Mesenchymal stem cell (in vitro differentiated cells and primary cell): ENCODE measurements at regions not wholly inside any gene's neighbourhood (a gene's known extent, or its start where the extent isn't known, plus 50 kb on each side); places are given as distances from the start of the nearest gene placed in this dataset.

ENCODE experiments used
- DNase-seq: peaks from one replicate; pipeline ENCODE4 v3.0.0-alpha.2; 2013
- H2AFZ ChIP-seq: one replicate; pipeline ENCODE4 v1.6.1; 2013; ENCODE audit warnings: low read depth, mild to moderate bottlenecking, control low read depth, inconsistent platforms, low read length, moderate library complexity
- H2AK5ac ChIP-seq: 2 replicates; pipeline ENCODE4 v1.6.1; 2013; ENCODE audit warnings: low read length, moderate library complexity, mild to moderate bottlenecking, inconsistent platforms; ENCODE audit not compliant: severe bottlenecking
- H2BK120ac ChIP-seq: one replicate; pipeline ENCODE4 v1.6.1; 2013; ENCODE audit warnings: low read depth, mild to moderate bottlenecking, inconsistent platforms, low read length, moderate library complexity
- H2BK12ac ChIP-seq, 2 experiments: one replicate each; pipeline ENCODE4 v1.6.1; 2013; ENCODE audit warnings: inconsistent platforms in 2 of 2, low read length in 2 of 2, mild to moderate bottlenecking in 2 of 2, moderate library complexity in 2 of 2, control low read depth in 1 of 2
- H2BK15ac ChIP-seq: one replicate; pipeline ENCODE4 v1.6.1; 2013; ENCODE audit warnings: mild to moderate bottlenecking, low read depth, inconsistent platforms; ENCODE audit not compliant: poor library complexity, severe bottlenecking
- H2BK5ac ChIP-seq: 2 replicates; pipeline ENCODE4 v1.6.1; 2013; ENCODE audit warnings: low read depth, mild to moderate bottlenecking, low read length, control low read depth, inconsistent platforms; ENCODE audit not compliant: poor library complexity, severe bottlenecking
- H3K14ac ChIP-seq, 2 experiments: one replicate each; pipeline ENCODE4 v1.6.1; 2013; ENCODE audit warnings: inconsistent platforms in 2 of 2, low read length in 2 of 2, control low read depth in 1 of 2, mild to moderate bottlenecking in 1 of 2, moderate library complexity in 1 of 2
- H3K18ac ChIP-seq, 2 experiments: one replicate each; pipeline ENCODE4 v1.6.1; 2013; ENCODE audit warnings: inconsistent platforms in 2 of 2, low read length in 2 of 2, control low read depth in 1 of 2, low read depth in 1 of 2, mild to moderate bottlenecking in 1 of 2
- H3K23ac ChIP-seq, 2 experiments: one replicate each; pipeline ENCODE4 v1.6.1; 2013; ENCODE audit warnings: inconsistent platforms in 2 of 2, low read length in 2 of 2, mild to moderate bottlenecking in 2 of 2, moderate library complexity in 2 of 2, control low read depth in 1 of 2
- H3K27ac ChIP-seq: 2 replicates; pipeline ENCODE4 v1.5.1; 2013; ENCODE audit warnings: mild to moderate bottlenecking, moderate library complexity, low read length, control low read depth, inconsistent platforms; ENCODE audit not compliant: poor library complexity, severe bottlenecking
- H3K27me3 ChIP-seq, 2 experiments: 2 replicates each; pipeline versions ENCODE4 v1.6.1 to v1.7.0; 2013; ENCODE audit warnings: low read length in 2 of 2, mild to moderate bottlenecking in 2 of 2, moderate library complexity in 2 of 2, control low read depth in 1 of 2, inconsistent platforms in 1 of 2; ENCODE audit not compliant: control insufficient read depth in 1 of 2, insufficient read depth in 1 of 2
- H3K36me3 ChIP-seq, 2 experiments: 2 replicates each; pipeline versions ENCODE4 v1.6.1 to v1.7.0; 2013; ENCODE audit warnings: low read length in 2 of 2, control low read depth in 1 of 2, inconsistent platforms in 1 of 2, low read depth in 1 of 2, mild to moderate bottlenecking in 1 of 2; ENCODE audit not compliant: insufficient read depth in 2 of 2, control insufficient read depth in 1 of 2
- H3K4ac ChIP-seq, 2 experiments: one replicate each; pipeline ENCODE4 v1.6.1; 2013; ENCODE audit warnings: inconsistent platforms in 2 of 2, low read length in 2 of 2, mild to moderate bottlenecking in 2 of 2, moderate library complexity in 2 of 2, control low read depth in 1 of 2, low read depth in 1 of 2
- H3K4me1 ChIP-seq: 2 replicates; pipeline ENCODE4 v1.6.1; 2013; ENCODE audit warnings: low read depth, low read length, control low read depth; ENCODE audit not compliant: control insufficient read depth, insufficient read depth
- H3K4me2 ChIP-seq: 2 replicates; pipeline ENCODE4 v1.6.1; 2013; ENCODE audit warnings: low read length, mild to moderate bottlenecking, inconsistent platforms; ENCODE audit not compliant: poor library complexity, severe bottlenecking
- H3K4me3 ChIP-seq, 2 experiments: 2 replicates each; pipeline versions ENCODE4 v1.5.1 to v1.7.0; 2013; ENCODE audit warnings: low read length in 2 of 2, mild to moderate bottlenecking in 2 of 2, control low read depth in 1 of 2, low read depth in 1 of 2; ENCODE audit not compliant: insufficient read depth in 1 of 2
- H3K79me1 ChIP-seq: replicated peaks from 2 replicates; pipeline ENCODE4 v1.6.1; 2013; ENCODE audit warnings: mild to moderate bottlenecking, control low read depth, low read length, inconsistent platforms; ENCODE audit not compliant: poor library complexity, severe bottlenecking
- H3K9ac ChIP-seq: 2 replicates; pipeline ENCODE4 v1.7.0; 2013; ENCODE audit warnings: mild to moderate bottlenecking, low read length, moderate library complexity
- H3K9me3 ChIP-seq: 2 replicates; pipeline ENCODE4 v1.7.0; 2013; ENCODE audit warnings: mild to moderate bottlenecking, low read length; ENCODE audit not compliant: control insufficient read depth
- H4K8ac ChIP-seq: one replicate; pipeline ENCODE4 v1.6.1; 2013; ENCODE audit warnings: inconsistent platforms, mild to moderate bottlenecking, low read length, moderate library complexity
- H4K91ac ChIP-seq: one replicate; pipeline ENCODE4 v1.6.1; 2013; ENCODE audit warnings: mild to moderate bottlenecking, low read length, inconsistent platforms
- WGBS: methylation state at CpG from one replicate; pipeline ENCODE4 v1.1.7; 2013; ENCODE audit warnings: mixed read lengths; 5-methylcytosine and 5-hydroxymethylcytosine counted together

- Histone ChIP-seq H2BK120ac (no peak overlapping the region), H4K8ac (no peak overlapping the region)
Measured at GRCh38 chr4:148563684-148564083, 121.5 kb upstream of the NR3C2 start.

GRCh38 chr4:148561467-148561866 is 119.3 kb upstream of the NR3C2 start:
- H3K9ac ChIP-seq, result no peak overlapping the region
- H3K4me1 ChIP-seq, result no peaks in the 10 kb centered on the region
- WGBS, result no CpG with 5 or more reads among the region's 1 CpG
- no peak overlapping the region for H4K8ac ChIP-seq
- H3K23ac ChIP-seq, result no peak overlapping the region
- peaks cover 3% of the 10 kb centered on the region for H3K9me3 ChIP-seq
- DNase-seq, result no peak
- no peak overlapping the region for H3K18ac ChIP-seq
- H2BK15ac ChIP-seq, result no peak overlapping the region
- H2AFZ ChIP-seq, result no peak overlapping the region
- H3K27me3 ChIP-seq, result no peaks in the 10 kb centered on the region
- H3K36me3 ChIP-seq, result no peaks in the 10 kb centered on the region
- no peaks in the 10 kb centered on the region for H3K79me1 ChIP-seq
- no peak overlapping the region for H3K4me3 ChIP-seq
- no peak overlapping the region for H2BK5ac ChIP-seq
- no peak overlapping the region for H3K27ac ChIP-seq
- no peak overlapping the region for H2AK5ac ChIP-seq
- H4K91ac ChIP-seq, result no peak overlapping the region
- H3K4ac ChIP-seq, result no peak overlapping the region
- H2BK12ac ChIP-seq, result no peak overlapping the region
- H3K14ac ChIP-seq, result no peak overlapping the region
- H2BK120ac ChIP-seq, result no peak overlapping the region
- H3K4me2 ChIP-seq, result no peak overlapping the region

More at GRCh38 chr4:148563684-148564083, 121.5 kb upstream of the NR3C2 start:
- Histone ChIP-seq H3K27ac (no peak overlapping the region), H2BK15ac (no peak overlapping the region), H3K36me3 (no peaks in the 10 kb centered on the region), H3K4me2 (no peak overlapping the region), H3K14ac (no peak overlapping the region), H2BK5ac (no peak overlapping the region), H4K91ac (no peak overlapping the region), H3K4ac (no peak overlapping the region), H2BK12ac (no peak overlapping the region), H3K23ac (no peak overlapping the region), H3K79me1 (no peaks in the 10 kb centered on the region), H2AFZ (no peak overlapping the region), H2AK5ac (no peak overlapping the region), H3K9me3 (peaks cover 3% of the 10 kb centered on the region), H3K4me3 (no peak overlapping the region), H3K9ac (no peak overlapping the region), H3K27me3 (no peaks in the 10 kb centered on the region), H3K18ac (no peak overlapping the region), H3K4me1 (no peaks in the 10 kb centered on the region)
- DNase-seq, result no peak
- WGBS, result 80% methylated on average over 1 of the region's 3 CpGs

- Histone ChIP-seq H3K4me3 (no peak overlapping the region), H3K4me1 (no peaks in the 10 kb centered on the region), H2AK5ac (no peak overlapping the region), H3K4ac (no peak overlapping the region), H3K18ac (no peak overlapping the region), H3K79me1 (no peaks in the 10 kb centered on the region), H2BK120ac (no peak overlapping the region), H2AFZ (no peak overlapping the region), H3K9me3 (no peaks in the 10 kb centered on the region), H3K27ac (no peak overlapping the region), H2BK5ac (no peak overlapping the region), H3K14ac (no peak overlapping the region), H2BK12ac (no peak overlapping the region), H3K9ac (no peak overlapping the region), H4K91ac (no peak overlapping the region), H3K27me3 (no peaks in the 10 kb centered on the region), H3K23ac (no peak overlapping the region), H3K36me3 (no peaks in the 10 kb centered on the region), H3K4me2 (no peak overlapping the region), H2BK15ac (no peak overlapping the region), H4K8ac (no peak overlapping the region)
- 58% methylated on average over 2 of the region's 3 CpGs for WGBS
- no peak for DNase-seq
Measured at GRCh38 chr4:148557793-148558192, 115.6 kb upstream of the NR3C2 start.

- H3K27me3 ChIP-seq, result no peaks in the 10 kb centered on the region
- H2BK120ac ChIP-seq, result no peak overlapping the region
- H2BK15ac ChIP-seq, result no peak overlapping the region
- H2BK12ac ChIP-seq, result no peak overlapping the region
- no peak overlapping the region for H4K91ac ChIP-seq
- no peak overlapping the region for H3K9ac ChIP-seq
- H3K36me3 ChIP-seq, result no peaks in the 10 kb centered on the region
- no peak overlapping the region for H3K4me3 ChIP-seq
- no peaks in the 10 kb centered on the region for H3K9me3 ChIP-seq
- H3K4ac ChIP-seq, result no peak overlapping the region
- no peak overlapping the region for H3K18ac ChIP-seq
- H2BK5ac ChIP-seq, result no peak overlapping the region
- no peaks in the 10 kb centered on the region for H3K4me1 ChIP-seq
- H3K27ac ChIP-seq, result no peak overlapping the region
- H3K79me1 ChIP-seq, result no peaks in the 10 kb centered on the region
- no peak overlapping the region for H3K4me2 ChIP-seq
- no peak overlapping the region for H2AFZ ChIP-seq
- no peak overlapping the region for H3K14ac ChIP-seq
- WGBS, result 73% methylated on average over 1 of the region's 1 CpG
- DNase-seq, result no peak
- H4K8ac ChIP-seq, result no peak overlapping the region
- no peak overlapping the region for H3K23ac ChIP-seq
- no peak overlapping the region for H2AK5ac ChIP-seq
Measured at GRCh38 chr4:148550788-148551187, 108.6 kb upstream of the NR3C2 start.
